ENCODE measurements at regions not wholly inside any gene's neighbourhood (a gene's known extent, or its start where the extent isn't known, plus 50 kb on each side); places are given as distances from the start of the nearest gene placed in this dataset.

DNA sequence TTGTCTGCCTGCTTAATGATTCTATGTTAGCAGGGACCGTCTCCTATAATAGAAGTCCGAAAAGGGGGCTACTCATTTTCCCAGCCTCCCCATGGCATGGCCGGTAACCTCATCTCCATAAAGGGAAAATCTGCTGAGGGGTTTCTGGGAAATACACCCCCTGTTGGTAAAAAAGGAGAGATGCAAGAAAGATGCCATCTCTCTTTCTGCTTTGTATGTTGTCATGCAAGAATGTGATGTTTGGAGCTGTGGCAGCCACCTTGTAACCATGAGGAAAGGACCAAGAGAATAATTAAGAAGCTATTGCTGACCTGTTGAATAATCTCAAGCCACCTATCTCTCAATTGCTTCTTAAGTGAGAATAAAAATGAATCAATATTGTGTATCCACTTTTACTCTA, 94.8 kb upstream of the XYLT1 start:
- TF ChIP-seq YY1 (IDR thresholded peaks at IDR 0.05; ENCODE audit: insufficient read depth, insufficient read length): no peak
- no peak for TF ChIP-seq ZNF274 (IDR thresholded peaks at IDR 0.05; ENCODE audit: low read depth, low read length)
